Upper lobe of left lung (tissue), 6 donors: ENCODE measurements at regions not wholly inside any gene's neighbourhood (a gene's known extent, or its start where the extent isn't known, plus 50 kb on each side); places are given as distances from the start of the nearest gene placed in this dataset.

Experiments
- ATAC-seq, 2 donors: fragments of 200-7000 bp; cut with Tn5 transposase; one replicate each; pipeline ENCODE4 v1.9.1; 2022; ENCODE audit warnings: mild to moderate bottlenecking in 2 of 2, moderate library complexity in 2 of 2; ENCODE audit not compliant: low FRiP score in 2 of 2
- DNase-seq, 2 donors: peaks; one replicate each; pipeline ENCODE4 v3.0.0-alpha.2; 2019 to 2020
- H3K27ac ChIP-seq, 4 donors: fragments of 200-600 bp; sonication (generic); one replicate each; pipeline ENCODE4 v1.5.1; 2016 to 2019
- H3K27me3 ChIP-seq, 4 donors: fragments of 200-600 bp; sonication (generic); one replicate each; pipeline ENCODE4 v1.5.1; 2017 to 2019
- H3K36me3 ChIP-seq, 4 donors: fragments of 200-600 bp; sonication (generic); one replicate each; pipeline ENCODE4 v1.5.1; 2016 to 2019
- H3K4me1 ChIP-seq, 4 donors: fragments of 200-600 bp; sonication (generic); one replicate each; pipeline ENCODE4 v1.5.1; 2018 to 2019
- H3K4me3 ChIP-seq, 4 donors: fragments of 200-600 bp; sonication (generic); one replicate each; pipeline ENCODE4 v1.5.1; 2017 to 2019; ENCODE audit warnings: mild to moderate bottlenecking in 2 of 4, moderate library complexity in 1 of 4
- H3K9me3 ChIP-seq, 4 donors: fragments of 200-600 bp; sonication (generic); one replicate each; pipeline ENCODE4 v1.5.1; 2018 to 2019
- EP300 ChIP-seq, 4 donors: sonication (generic); formaldehyde crosslinking; IDR thresholded peaks; one replicate each; pipeline ENCODE4 v1.5.1; 2017; ENCODE audit warnings: antibody characterized with exemption in 4 of 4, control low read depth in 2 of 4
- POLR2A ChIP-seq, 4 donors: fragments of 450-650 bp; IDR thresholded peaks; one replicate each; pipeline ENCODE4 v1.5.1; 2016 to 2017; ENCODE audit warnings: antibody characterized with exemption in 4 of 4, mild to moderate bottlenecking in 2 of 4
- POLR2AphosphoS5 ChIP-seq, 2 donors: sonication (generic); formaldehyde crosslinking; IDR thresholded peaks; one replicate each; pipeline ENCODE4 v1.5.1; 2017; ENCODE audit warnings: antibody characterized with exemption in 2 of 2
- WGBS, 2 donors: methylation state at CpG; one replicate each; pipeline ENCODE4 v1.1.5; 2017 to 2018; 5-methylcytosine and 5-hydroxymethylcytosine counted together
- small RNA-seq, 4 donors: library from RNA; depleted of rRNA; stranded (forward); fragments of <200 nt; gene quantifications; one replicate each; pipeline ENCODE3, GENCODE V24; 2016
- TF ChIP-seq, protein P1 (sequence below), 6 experiments: fragments of 450-650 bp in 4 of 6; fragments of 200-600 bp in 2 of 6; sonication (generic) in 2 of 6; IDR thresholded peaks; one replicate each; pipeline ENCODE4 v1.5.1; 2016 to 2019; ENCODE audit warnings: antibody characterized with exemption in 6 of 6
- donor health status: DM: no; HTN: no; CAD: no; lungs with moderate emphysema.
- donor health status: DM: no; HTN: yes; CAD: no; lungs with severe emphysema.

- H3K9me3 ChIP-seq, result no peaks in the 10 kb centered on the region
- WGBS, 2 donors, result 82 to 86% methylated on average over 2 of the region's 2 CpGs
- no peaks in the 10 kb centered on the region for H3K4me1 ChIP-seq
- ATAC-seq (no peak), DNase-seq (no peak)
- H3K27ac ChIP-seq, result no peak overlapping the region
- no peaks in the 10 kb centered on the region for H3K36me3 ChIP-seq
- H3K4me3 ChIP-seq, result no peak overlapping the region
- no peaks in the 10 kb centered on the region for H3K27me3 ChIP-seq
- TF ChIP-seq, protein P1, sequence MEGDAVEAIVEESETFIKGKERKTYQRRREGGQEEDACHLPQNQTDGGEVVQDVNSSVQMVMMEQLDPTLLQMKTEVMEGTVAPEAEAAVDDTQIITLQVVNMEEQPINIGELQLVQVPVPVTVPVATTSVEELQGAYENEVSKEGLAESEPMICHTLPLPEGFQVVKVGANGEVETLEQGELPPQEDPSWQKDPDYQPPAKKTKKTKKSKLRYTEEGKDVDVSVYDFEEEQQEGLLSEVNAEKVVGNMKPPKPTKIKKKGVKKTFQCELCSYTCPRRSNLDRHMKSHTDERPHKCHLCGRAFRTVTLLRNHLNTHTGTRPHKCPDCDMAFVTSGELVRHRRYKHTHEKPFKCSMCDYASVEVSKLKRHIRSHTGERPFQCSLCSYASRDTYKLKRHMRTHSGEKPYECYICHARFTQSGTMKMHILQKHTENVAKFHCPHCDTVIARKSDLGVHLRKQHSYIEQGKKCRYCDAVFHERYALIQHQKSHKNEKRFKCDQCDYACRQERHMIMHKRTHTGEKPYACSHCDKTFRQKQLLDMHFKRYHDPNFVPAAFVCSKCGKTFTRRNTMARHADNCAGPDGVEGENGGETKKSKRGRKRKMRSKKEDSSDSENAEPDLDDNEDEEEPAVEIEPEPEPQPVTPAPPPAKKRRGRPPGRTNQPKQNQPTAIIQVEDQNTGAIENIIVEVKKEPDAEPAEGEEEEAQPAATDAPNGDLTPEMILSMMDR (IDR thresholded peaks at IDR 0.05), result no peak
- no peak for TF ChIP-seq POLR2AphosphoS5 (IDR thresholded peaks at IDR 0.05)
- TF ChIP-seq POLR2A (IDR thresholded peaks at IDR 0.05), result no peak
- no peak for TF ChIP-seq EP300 (IDR thresholded peaks at IDR 0.05)
Observed at GRCh38 chrX:77396781-77397180, 50.4 kb upstream of the FGF16 start.

Small RNAs in the stretch of these regions (small RNA-seq; reads per million reads assigned to genes)
- gene MIR325 (0 reads per million in 4 donors), gene RNA5SP509 (0 to 0.13 (median 0) reads per million in 4 donors)
